ENCODE measurements at regions not wholly inside any gene's neighbourhood (a gene's known extent, or its start where the extent isn't known, plus 50 kb on each side); places are given as distances from the start of the nearest gene placed in this dataset.
"Not testable (repeated sequence)": the region's sequence is repeated elsewhere in the genome, so short reads cannot be mapped to it uniquely, and the experiment has no call there.

- no peak overlapping the region for H3K4me2 ChIP-seq (ENCODE audit: low read length)
- H2AFZ ChIP-seq (ENCODE audit: low read length) = no peak overlapping the region
- H3K4me1 ChIP-seq (ENCODE audit: insufficient read depth, low read length) = no peaks in the 10 kb centered on the region
- no peaks in the 10 kb centered on the region for H3K9me2 ChIP-seq (replicated peaks; ENCODE audit: low read length)
- CTCF ChIA-PET = no interaction called here
- no peak overlapping the region for H3K9ac ChIP-seq (ENCODE audit: low read length)
- intact Hi-C loops (cut with micrococcal nuclease) = no loop called here
- H3K36me3 ChIP-seq (ENCODE audit: low read depth, low read length) = no peaks in the 10 kb centered on the region
- DNase-seq = no peak
- H3F3A ChIP-seq (ENCODE audit: low read length, unreplicated experiment) = no peaks in the 10 kb centered on the region
- POLR2A ChIA-PET (ENCODE audit: unreplicated experiment) = no interaction called here
- no peak overlapping the region for H3K27ac ChIP-seq (ENCODE audit: low read length)
- H3K27me3 ChIP-seq (ENCODE audit: low read length) = peaks cover 15% of the 10 kb centered on the region; the same call in 1 of the 2 replicates
- TF ChIP-seq EZH2 (IDR thresholded peaks at IDR 0.05; ENCODE audit: low read length, unreplicated experiment) = no peak
- TF ChIP-seq, protein P1, sequence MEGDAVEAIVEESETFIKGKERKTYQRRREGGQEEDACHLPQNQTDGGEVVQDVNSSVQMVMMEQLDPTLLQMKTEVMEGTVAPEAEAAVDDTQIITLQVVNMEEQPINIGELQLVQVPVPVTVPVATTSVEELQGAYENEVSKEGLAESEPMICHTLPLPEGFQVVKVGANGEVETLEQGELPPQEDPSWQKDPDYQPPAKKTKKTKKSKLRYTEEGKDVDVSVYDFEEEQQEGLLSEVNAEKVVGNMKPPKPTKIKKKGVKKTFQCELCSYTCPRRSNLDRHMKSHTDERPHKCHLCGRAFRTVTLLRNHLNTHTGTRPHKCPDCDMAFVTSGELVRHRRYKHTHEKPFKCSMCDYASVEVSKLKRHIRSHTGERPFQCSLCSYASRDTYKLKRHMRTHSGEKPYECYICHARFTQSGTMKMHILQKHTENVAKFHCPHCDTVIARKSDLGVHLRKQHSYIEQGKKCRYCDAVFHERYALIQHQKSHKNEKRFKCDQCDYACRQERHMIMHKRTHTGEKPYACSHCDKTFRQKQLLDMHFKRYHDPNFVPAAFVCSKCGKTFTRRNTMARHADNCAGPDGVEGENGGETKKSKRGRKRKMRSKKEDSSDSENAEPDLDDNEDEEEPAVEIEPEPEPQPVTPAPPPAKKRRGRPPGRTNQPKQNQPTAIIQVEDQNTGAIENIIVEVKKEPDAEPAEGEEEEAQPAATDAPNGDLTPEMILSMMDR (conservative IDR thresholded peaks at IDR 0.05; ENCODE audit: low read depth, low read length) = no peak
- no peak for TF ChIP-seq EZH2phosphoT487 (IDR thresholded peaks at IDR 0.05; ENCODE audit: borderline replicate concordance, low read length)
- no peaks in the 10 kb centered on the region for H4K20me1 ChIP-seq (ENCODE audit: low read length)
- no peaks in the 10 kb centered on the region for H3K79me2 ChIP-seq (ENCODE audit: low read length)
- no TSS peak for BruUV-seq (replicated peaks)
- H3K4me3 ChIP-seq (ENCODE audit: low read length) = no peak overlapping the region
- no peak for ATAC-seq
- H3K9me3 ChIP-seq (ENCODE audit: low read length) = no peaks in the 10 kb centered on the region
These were observed 185.9 kb upstream of the RBM19 start for GRCh38 chr12:114152066-114152465.

- POLR2A ChIA-PET (ENCODE audit: unreplicated experiment); ATAC-seq; H3K4me2 ChIP-seq (ENCODE audit: low read length); DNase-seq; CTCF ChIA-PET; H3K9ac ChIP-seq (ENCODE audit: low read length); intact Hi-C loops (cut with micrococcal nuclease); H4K20me1 ChIP-seq (ENCODE audit: low read length); H3F3A ChIP-seq (ENCODE audit: low read length, unreplicated experiment); H3K27ac ChIP-seq (ENCODE audit: low read length); H3K4me3 ChIP-seq (ENCODE audit: low read length); H3K4me1 ChIP-seq (ENCODE audit: insufficient read depth, low read length); H3K9me2 ChIP-seq (replicated peaks; ENCODE audit: low read length); BruUV-seq (replicated peaks); H3K9me3 ChIP-seq (ENCODE audit: low read length); H3K27me3 ChIP-seq (ENCODE audit: low read length); H2AFZ ChIP-seq (ENCODE audit: low read length); H3K79me2 ChIP-seq (ENCODE audit: low read length); H3K36me3 ChIP-seq (ENCODE audit: low read depth, low read length): not testable (repeated sequence)
These were observed 184.5 kb upstream of the RBM19 start for GRCh38 chr12:114150584-114150983.

GRCh38 chr12:114141921-114142564 is 175.9 kb upstream of the RBM19 start:
- no peak overlapping the region for H3K4me2 ChIP-seq (ENCODE audit: low read length)
- H3K9me2 ChIP-seq (replicated peaks; ENCODE audit: low read length) = no peaks in the 10 kb centered on the region
- no peak overlapping the region for H2AFZ ChIP-seq (ENCODE audit: low read length)
- no peaks in the 10 kb centered on the region for H3K36me3 ChIP-seq (ENCODE audit: low read depth, low read length)
- H3F3A ChIP-seq (ENCODE audit: low read length, unreplicated experiment) = no peaks in the 10 kb centered on the region
- H3K9me3 ChIP-seq (ENCODE audit: low read length) = no peaks in the 10 kb centered on the region
- H3K4me1 ChIP-seq (ENCODE audit: insufficient read depth, low read length) = no peaks in the 10 kb centered on the region
- H3K27me3 ChIP-seq (ENCODE audit: low read length) = peaks cover 8% of the 10 kb centered on the region; the same call in 1 of the 2 replicates
- H4K20me1 ChIP-seq (ENCODE audit: low read length) = no peaks in the 10 kb centered on the region
- H3K79me2 ChIP-seq (ENCODE audit: low read length) = no peaks in the 10 kb centered on the region
- H3K4me3 ChIP-seq (ENCODE audit: low read length) = no peak overlapping the region
- POLR2A ChIA-PET (ENCODE audit: unreplicated experiment) = no interaction called here
- TF ChIP-seq EZH2phosphoT487 (IDR thresholded peaks at IDR 0.05; ENCODE audit: borderline replicate concordance, low read length) = no peak
- TF ChIP-seq EZH2 (IDR thresholded peaks at IDR 0.05; ENCODE audit: low read length, unreplicated experiment) = no peak
- TF ChIP-seq, protein P1 (conservative IDR thresholded peaks at IDR 0.05; ENCODE audit: low read depth, low read length) = no peak
- no peak overlapping the region for H3K27ac ChIP-seq (ENCODE audit: low read length)
- H3K9ac ChIP-seq (ENCODE audit: low read length) = no peak overlapping the region
- intact Hi-C loops (cut with micrococcal nuclease) = no loop called here
- no TSS peak for BruUV-seq (replicated peaks)
- CTCF ChIA-PET = no interaction called here
- ATAC-seq (no peak), DNase-seq (no peak)
